ENCODE measurements at regions not wholly inside any gene's neighbourhood (a gene's known extent, or its start where the extent isn't known, plus 50 kb on each side); places are given as distances from the start of the nearest gene placed in this dataset.

DNA sequence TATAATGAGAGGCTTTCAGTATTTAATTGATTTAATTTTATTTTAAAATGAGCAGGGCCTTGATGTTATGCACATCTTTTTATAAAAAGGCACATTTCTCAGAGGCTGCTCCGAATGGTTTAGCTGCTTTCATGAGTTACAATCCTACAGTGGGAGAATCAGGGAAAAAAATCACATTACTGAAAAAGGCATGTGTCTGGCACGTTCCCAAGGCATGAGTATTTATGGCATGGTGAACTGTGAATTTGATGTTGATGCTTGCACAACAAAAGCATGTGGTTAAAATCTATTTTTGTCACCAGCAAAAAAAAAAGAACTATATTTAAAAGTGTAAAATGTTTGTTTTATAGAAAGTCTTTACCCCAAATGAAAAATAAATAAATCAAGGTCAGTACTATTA lies 485.2 kb upstream of the ROBO2 start:
- TF ChIP-seq ETV6 (conservative IDR thresholded peaks at IDR 0.05 in 1 of 2, IDR thresholded peaks at IDR 0.05 in 1 of 2; ENCODE audit: borderline replicate concordance in 1 of 2, low read depth in 1 of 2) (no peak), BCL11A (IDR thresholded peaks at IDR 0.05; ENCODE audit: low read depth, low read length) (no peak), SUZ12 (IDR thresholded peaks at IDR 0.05; ENCODE audit: unreplicated experiment) (no peak), RAD21 (IDR thresholded peaks at IDR 0.05; ENCODE audit: insufficient read depth, low read depth, low read length) (no peak), GATAD2B (conservative IDR thresholded peaks at IDR 0.05; ENCODE audit: low read depth) (no peak), POLR2AphosphoS5 (IDR thresholded peaks at IDR 0.05; ENCODE audit: low read length) (no peak), EZH2 (IDR thresholded peaks at IDR 0.05; ENCODE audit: borderline replicate concordance, control insufficient read depth, low read depth, low read length) (no peak), STAT3 (IDR thresholded peaks at IDR 0.05; ENCODE audit: low read depth, low read length) (no peak), SIN3A (IDR thresholded peaks at IDR 0.05; ENCODE audit: low read depth, low read length) (no peak), FOS (IDR thresholded peaks at IDR 0.05; ENCODE audit: borderline replicate concordance, extremely low read depth, insufficient read length) (no peak), CREB1 (IDR thresholded peaks at IDR 0.05; ENCODE audit: low read depth) (no peak)
- TF ChIP-seq, protein P1, sequence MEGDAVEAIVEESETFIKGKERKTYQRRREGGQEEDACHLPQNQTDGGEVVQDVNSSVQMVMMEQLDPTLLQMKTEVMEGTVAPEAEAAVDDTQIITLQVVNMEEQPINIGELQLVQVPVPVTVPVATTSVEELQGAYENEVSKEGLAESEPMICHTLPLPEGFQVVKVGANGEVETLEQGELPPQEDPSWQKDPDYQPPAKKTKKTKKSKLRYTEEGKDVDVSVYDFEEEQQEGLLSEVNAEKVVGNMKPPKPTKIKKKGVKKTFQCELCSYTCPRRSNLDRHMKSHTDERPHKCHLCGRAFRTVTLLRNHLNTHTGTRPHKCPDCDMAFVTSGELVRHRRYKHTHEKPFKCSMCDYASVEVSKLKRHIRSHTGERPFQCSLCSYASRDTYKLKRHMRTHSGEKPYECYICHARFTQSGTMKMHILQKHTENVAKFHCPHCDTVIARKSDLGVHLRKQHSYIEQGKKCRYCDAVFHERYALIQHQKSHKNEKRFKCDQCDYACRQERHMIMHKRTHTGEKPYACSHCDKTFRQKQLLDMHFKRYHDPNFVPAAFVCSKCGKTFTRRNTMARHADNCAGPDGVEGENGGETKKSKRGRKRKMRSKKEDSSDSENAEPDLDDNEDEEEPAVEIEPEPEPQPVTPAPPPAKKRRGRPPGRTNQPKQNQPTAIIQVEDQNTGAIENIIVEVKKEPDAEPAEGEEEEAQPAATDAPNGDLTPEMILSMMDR (IDR thresholded peaks at IDR 0.05 in 2 of 3, conservative IDR thresholded peaks at IDR 0.05 in 1 of 3; ENCODE audit: control insufficient read depth in 2 of 3, extremely low read depth in 1 of 3, insufficient read depth in 1 of 3, low read depth in 3 of 3, low read length in 3 of 3): no peak
- TF ChIP-seq, protein P2, sequence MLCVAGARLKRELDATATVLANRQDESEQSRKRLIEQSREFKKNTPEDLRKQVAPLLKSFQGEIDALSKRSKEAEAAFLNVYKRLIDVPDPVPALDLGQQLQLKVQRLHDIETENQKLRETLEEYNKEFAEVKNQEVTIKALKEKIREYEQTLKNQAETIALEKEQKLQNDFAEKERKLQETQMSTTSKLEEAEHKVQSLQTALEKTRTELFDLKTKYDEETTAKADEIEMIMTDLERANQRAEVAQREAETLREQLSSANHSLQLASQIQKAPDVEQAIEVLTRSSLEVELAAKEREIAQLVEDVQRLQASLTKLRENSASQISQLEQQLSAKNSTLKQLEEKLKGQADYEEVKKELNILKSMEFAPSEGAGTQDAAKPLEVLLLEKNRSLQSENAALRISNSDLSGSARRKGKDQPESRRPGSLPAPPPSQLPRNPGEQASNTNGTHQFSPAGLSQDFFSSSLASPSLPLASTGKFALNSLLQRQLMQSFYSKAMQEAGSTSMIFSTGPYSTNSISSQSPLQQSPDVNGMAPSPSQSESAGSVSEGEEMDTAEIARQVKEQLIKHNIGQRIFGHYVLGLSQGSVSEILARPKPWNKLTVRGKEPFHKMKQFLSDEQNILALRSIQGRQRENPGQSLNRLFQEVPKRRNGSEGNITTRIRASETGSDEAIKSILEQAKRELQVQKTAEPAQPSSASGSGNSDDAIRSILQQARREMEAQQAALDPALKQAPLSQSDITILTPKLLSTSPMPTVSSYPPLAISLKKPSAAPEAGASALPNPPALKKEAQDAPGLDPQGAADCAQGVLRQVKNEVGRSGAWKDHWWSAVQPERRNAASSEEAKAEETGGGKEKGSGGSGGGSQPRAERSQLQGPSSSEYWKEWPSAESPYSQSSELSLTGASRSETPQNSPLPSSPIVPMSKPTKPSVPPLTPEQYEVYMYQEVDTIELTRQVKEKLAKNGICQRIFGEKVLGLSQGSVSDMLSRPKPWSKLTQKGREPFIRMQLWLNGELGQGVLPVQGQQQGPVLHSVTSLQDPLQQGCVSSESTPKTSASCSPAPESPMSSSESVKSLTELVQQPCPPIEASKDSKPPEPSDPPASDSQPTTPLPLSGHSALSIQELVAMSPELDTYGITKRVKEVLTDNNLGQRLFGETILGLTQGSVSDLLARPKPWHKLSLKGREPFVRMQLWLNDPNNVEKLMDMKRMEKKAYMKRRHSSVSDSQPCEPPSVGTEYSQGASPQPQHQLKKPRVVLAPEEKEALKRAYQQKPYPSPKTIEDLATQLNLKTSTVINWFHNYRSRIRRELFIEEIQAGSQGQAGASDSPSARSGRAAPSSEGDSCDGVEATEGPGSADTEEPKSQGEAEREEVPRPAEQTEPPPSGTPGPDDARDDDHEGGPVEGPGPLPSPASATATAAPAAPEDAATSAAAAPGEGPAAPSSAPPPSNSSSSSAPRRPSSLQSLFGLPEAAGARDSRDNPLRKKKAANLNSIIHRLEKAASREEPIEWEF (IDR thresholded peaks at IDR 0.05; ENCODE audit: insufficient replicate concordance, low read depth, low read length): no peak
- TF ChIP-seq, protein P3, sequence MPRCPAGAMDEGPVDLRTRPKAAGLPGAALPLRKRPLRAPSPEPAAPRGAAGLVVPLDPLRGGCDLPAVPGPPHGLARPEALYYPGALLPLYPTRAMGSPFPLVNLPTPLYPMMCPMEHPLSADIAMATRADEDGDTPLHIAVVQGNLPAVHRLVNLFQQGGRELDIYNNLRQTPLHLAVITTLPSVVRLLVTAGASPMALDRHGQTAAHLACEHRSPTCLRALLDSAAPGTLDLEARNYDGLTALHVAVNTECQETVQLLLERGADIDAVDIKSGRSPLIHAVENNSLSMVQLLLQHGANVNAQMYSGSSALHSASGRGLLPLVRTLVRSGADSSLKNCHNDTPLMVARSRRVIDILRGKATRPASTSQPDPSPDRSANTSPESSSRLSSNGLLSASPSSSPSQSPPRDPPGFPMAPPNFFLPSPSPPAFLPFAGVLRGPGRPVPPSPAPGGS (IDR thresholded peaks at IDR 0.05; ENCODE audit: borderline replicate concordance, insufficient read depth, low read depth, low read length, poor library complexity, severe bottlenecking): no peak
